H1 (cell line): ENCODE measurements at regions not wholly inside any gene's neighbourhood (a gene's known extent, or its start where the extent isn't known, plus 50 kb on each side); places are given as distances from the start of the nearest gene placed in this dataset.

Experiments used
- CTCF ChIA-PET: fragments of 300-600 bp; sonication (Branson Sonifier 250); formaldehyde crosslinking; loops from one replicate; lab custom pipeline; 2021; ENCODE audit not compliant: partially characterized antibody; lab: Charles Lee
- POLR2A ChIA-PET: fragments of 300-600 bp; sonication (Branson Sonifier 250); formaldehyde crosslinking; loops from one replicate; lab custom pipeline; 2021; ENCODE audit warnings: inconsistent platforms; ENCODE audit not compliant: partially characterized antibody; lab: Charles Lee
- DNase-seq, 2 experiments: peaks; one replicate each; pipeline versions ENCODE4 v3.0.0 to v3.0.0-alpha.2; 2010 to 2022; ENCODE audit warnings: low spot score in 2 of 2, low read depth in 1 of 2, mixed read lengths in 1 of 2
- FAIRE-seq: peaks from 2 replicates; lab custom pipeline; 2011; peaks lifted over from hg19 to GRCh38; lab: Jason Lieb, UNC
- H2AFZ ChIP-seq: 2 replicates; pipeline ENCODE4 v1.8.1; 2012; ENCODE audit warnings: low read length, inconsistent platforms
- H2AK5ac ChIP-seq: 2 replicates; pipeline ENCODE4 v1.6.1; 2013; ENCODE audit warnings: low read depth, low read length
- H2BK120ac ChIP-seq: replicated peaks from 2 replicates; pipeline ENCODE3; 2013; ENCODE audit warnings: low read depth, low read length, inconsistent platforms
- H2BK12ac ChIP-seq: 2 replicates; pipeline ENCODE4 v1.6.1; 2013; ENCODE audit warnings: low read depth, low read length
- H2BK15ac ChIP-seq: 2 replicates; pipeline ENCODE4 v1.6.1; 2013; ENCODE audit warnings: low read length
- H2BK20ac ChIP-seq: 2 replicates; pipeline ENCODE4 v1.6.1; 2013; ENCODE audit warnings: low read length
- H2BK5ac ChIP-seq: 2 replicates; pipeline ENCODE4 v1.6.1; 2013; ENCODE audit warnings: low read depth, low read length
- H3K14ac ChIP-seq: 2 replicates; pipeline ENCODE4 v1.6.1; 2013; ENCODE audit warnings: inconsistent platforms; ENCODE audit not compliant: insufficient read length
- H3K18ac ChIP-seq: 2 replicates; pipeline ENCODE4 v1.6.1; 2013; ENCODE audit warnings: low read length; ENCODE audit errors: extremely low read depth
- H3K23ac ChIP-seq: 2 replicates; pipeline ENCODE4 v1.6.1; 2013; ENCODE audit warnings: inconsistent platforms; ENCODE audit not compliant: insufficient read length
- H3K23me2 ChIP-seq: 2 replicates; pipeline ENCODE4 v1.6.1; 2013; ENCODE audit warnings: low read depth, low read length
- H3K27ac ChIP-seq: 2 replicates; pipeline ENCODE4 v1.6.1; 2011; ENCODE audit warnings: low read depth, low read length, inconsistent platforms
- H3K27me3 ChIP-seq, 4 experiments: replicated peaks in 1 of 4; 1 replicate in 1 of 4; 2 replicates in 3 of 4; pipeline versions ENCODE4 v1.6.1 to v1.8.1; 2011 to 2013; ENCODE audit warnings: low read length in 3 of 4, mild to moderate bottlenecking in 3 of 4, inconsistent platforms in 2 of 4, mixed read lengths in 2 of 4, moderate library complexity in 1 of 4; ENCODE audit not compliant: control insufficient read depth in 3 of 4, insufficient read depth in 3 of 4; ENCODE audit errors: extremely low read depth in 1 of 4
- H3K36me3 ChIP-seq, 4 experiments: 2 replicates each; pipeline versions ENCODE4 v1.6.1 to v1.8.1; 2011 to 2013; ENCODE audit warnings: mild to moderate bottlenecking in 4 of 4, low read length in 3 of 4, moderate library complexity in 2 of 4, control low read depth in 1 of 4, inconsistent platforms in 1 of 4; ENCODE audit not compliant: insufficient read depth in 4 of 4, control insufficient read depth in 2 of 4
- H3K4ac ChIP-seq: replicated peaks from 2 replicates; pipeline ENCODE3; 2013; ENCODE audit warnings: low read length, low read depth, mixed read lengths, inconsistent platforms; ENCODE audit not compliant: insufficient read length
- H3K4me1 ChIP-seq, 4 experiments: replicated peaks in 1 of 4; 1 replicate in 1 of 4; 2 replicates in 3 of 4; pipeline versions ENCODE4 v1.6.1 to v1.8.1; 2011 to 2013; ENCODE audit warnings: low read length in 3 of 4, inconsistent platforms in 2 of 4, mixed read lengths in 1 of 4; ENCODE audit not compliant: insufficient read depth in 4 of 4, control insufficient read depth in 3 of 4
- H3K4me2 ChIP-seq, 2 experiments: 2 replicates each; pipeline versions ENCODE4 v1.6.1 to v1.8.1; 2011 to 2013; ENCODE audit warnings: low read depth in 2 of 2, low read length in 2 of 2, control low read depth in 1 of 2, inconsistent platforms in 1 of 2, mild to moderate bottlenecking in 1 of 2; ENCODE audit not compliant: insufficient read depth in 1 of 2
- H3K4me3 ChIP-seq, 4 experiments: fragments of 200-600, 300-600 bp in 1 of 4; sonication (generic), shearing (Covaris generic), sonication (Bioruptor Twin) in 1 of 4; 2 replicates each; pipeline versions ENCODE4 v1.5.1 to v1.8.1; 2011 to 2016; ENCODE audit warnings: low read length in 4 of 4, low read depth in 3 of 4, control low read depth in 2 of 4, inconsistent platforms in 2 of 4, mild to moderate bottlenecking in 2 of 4, mixed read lengths in 1 of 4, moderate library complexity in 1 of 4; ENCODE audit not compliant: insufficient read depth in 2 of 4; ENCODE audit errors: extremely low read depth in 1 of 4
- H3K56ac ChIP-seq: replicated peaks from 2 replicates; pipeline ENCODE3; 2013; ENCODE audit warnings: low read depth, mild to moderate bottlenecking, mixed read lengths, low read length, inconsistent platforms; ENCODE audit not compliant: insufficient read length
- H3K79me1 ChIP-seq: 2 replicates; pipeline ENCODE4 v1.6.1; 2013; ENCODE audit warnings: low read depth, low read length, control low read depth
- H3K79me2 ChIP-seq, 2 experiments: 2 replicates each; pipeline versions ENCODE4 v1.6.1 to v1.8.1; 2012 to 2013; ENCODE audit warnings: low read length in 2 of 2, mild to moderate bottlenecking in 2 of 2, inconsistent platforms in 1 of 2; ENCODE audit not compliant: insufficient read depth in 2 of 2, control insufficient read depth in 1 of 2
- H3K9ac ChIP-seq, 4 experiments: replicated peaks in 1 of 4; 1 replicate in 1 of 4; 2 replicates in 3 of 4; pipeline versions ENCODE4 v1.6.1 to v1.8.1; 2011 to 2013; ENCODE audit warnings: low read depth in 3 of 4, low read length in 3 of 4, control low read depth in 2 of 4, mild to moderate bottlenecking in 2 of 4, moderate library complexity in 2 of 4, inconsistent platforms in 1 of 4; ENCODE audit errors: extremely low read depth in 1 of 4
- H3K9me3 ChIP-seq, 2 experiments: 2 replicates each; pipeline versions ENCODE4 v1.6.1 to v1.8.1; 2012 to 2013; ENCODE audit warnings: mild to moderate bottlenecking in 2 of 2, moderate library complexity in 2 of 2, control low read depth in 1 of 2, inconsistent platforms in 1 of 2, low read depth in 1 of 2, low read length in 1 of 2, mixed read lengths in 1 of 2; ENCODE audit not compliant: insufficient read depth in 2 of 2
- H4K20me1 ChIP-seq, 2 experiments: replicated peaks in 1 of 2; 2 replicates each; pipeline versions ENCODE3 to v1.8.1; 2011 to 2013; ENCODE audit warnings: inconsistent platforms in 2 of 2, low read length in 2 of 2, mild to moderate bottlenecking in 1 of 2; ENCODE audit not compliant: insufficient read depth in 2 of 2, control insufficient read depth in 1 of 2
- H4K5ac ChIP-seq: 2 replicates; pipeline ENCODE4 v1.6.1; 2013; ENCODE audit warnings: low read length, low read depth, mixed read lengths, inconsistent platforms; ENCODE audit not compliant: insufficient read length
- H4K8ac ChIP-seq: 2 replicates; pipeline ENCODE4 v1.8.0; 2013; ENCODE audit warnings: mild to moderate bottlenecking, moderate library complexity, low read length, inconsistent platforms; ENCODE audit not compliant: insufficient read depth; ENCODE audit errors: extremely low read depth
- H4K91ac ChIP-seq: replicated peaks from 2 replicates; pipeline ENCODE3; 2013; ENCODE audit warnings: low read length, mixed read lengths, inconsistent platforms; ENCODE audit not compliant: insufficient read length
- CREB1 ChIP-seq: IDR thresholded peaks from 2 replicates; pipeline ENCODE4 v1.6.1; 2012; ENCODE audit warnings: inconsistent platforms
- EP300 ChIP-seq, 2 experiments: IDR thresholded peaks; 1 replicate in 1 of 2; 2 replicates in 1 of 2; pipeline ENCODE4 v1.6.1; 2011 to 2012; ENCODE audit warnings: low read depth in 2 of 2, low read length in 2 of 2, mild to moderate bottlenecking in 2 of 2, borderline replicate concordance in 1 of 2, inconsistent platforms in 1 of 2, moderate library complexity in 1 of 2
- HDAC2 ChIP-seq, 2 experiments: fragments of 300-600 bp in 1 of 2; sonication (generic) in 1 of 2; IDR thresholded peaks; 2 replicates each; pipeline ENCODE4 v1.6.1; 2011 to 2012; ENCODE audit warnings: low read depth in 2 of 2, low read length in 2 of 2, mild to moderate bottlenecking in 2 of 2, moderate library complexity in 2 of 2, borderline replicate concordance in 1 of 2, inconsistent platforms in 1 of 2
- HDAC6 ChIP-seq: IDR thresholded peaks from one replicate; pipeline ENCODE4 v1.7.1; 2012; ENCODE audit warnings: low read depth, mild to moderate bottlenecking, inconsistent platforms, low read length, moderate library complexity
- NRF1 ChIP-seq: IDR thresholded peaks from 2 replicates; pipeline ENCODE4 v1.6.1; 2011; ENCODE audit warnings: mild to moderate bottlenecking, low read depth, low read length, improper control_type of control experiment
- RXRA ChIP-seq: IDR thresholded peaks from 2 replicates; pipeline ENCODE4 v1.6.1; 2011; ENCODE audit warnings: low read depth, mild to moderate bottlenecking, low read length, moderate library complexity; ENCODE audit not compliant: insufficient read depth
- SUZ12 ChIP-seq: fragments of 200-600 bp; sonication (generic); IDR thresholded peaks from 2 replicates; pipeline ENCODE4 v1.6.1; 2012; ENCODE audit warnings: mild to moderate bottlenecking, inconsistent platforms, low read length, moderate library complexity, mixed read lengths
- TCF12 ChIP-seq: IDR thresholded peaks from 2 replicates; pipeline ENCODE4 v1.6.1; 2011; ENCODE audit warnings: low read depth, mild to moderate bottlenecking, low read length
- USF2 ChIP-seq: IDR thresholded peaks from 2 replicates; pipeline ENCODE4 v1.6.1; 2011; ENCODE audit warnings: low read length, improper control_type of control experiment
- WGBS, 2 experiments: shearing (Covaris generic) in 1 of 2; methylation state at CpG; one replicate each; pipeline versions ENCODE4 v1.1.6 to v1.1.7; 2013 to 2015; ENCODE audit warnings: low lambda C conversion rate in 2 of 2, mixed read lengths in 2 of 2, inconsistent platforms in 1 of 2, low coverage in 1 of 2, missing lambda C conversion rate in 1 of 2; ENCODE audit not compliant: insufficient replicate concordance in 2 of 2, insufficient coverage in 1 of 2, insufficient read length in 1 of 2; ENCODE audit errors: extremely low coverage in 1 of 2, missing lambda C conversion rate in 1 of 2; 5-methylcytosine and 5-hydroxymethylcytosine counted together

GRCh38 chr12:89826468-89826867, 117.8 kb upstream of the ATP2B1 start:
- Histone ChIP-seq H3K36me3 (no peaks in the 10 kb centered on the region), H2AFZ (peak overlapping the region; percentile 80; the same call in 1 of the 2 replicates), H3K23me2 (no peaks in the 10 kb centered on the region), H4K5ac (no peak overlapping the region), H3K27me3 (no peaks in the 10 kb centered on the region), H3K4me3 (no peak overlapping the region), H3K23ac (no peak overlapping the region), H2BK5ac (no peak overlapping the region), H3K79me1 (no peaks in the 10 kb centered on the region), H2BK120ac (no peak overlapping the region), H2AK5ac (no peak overlapping the region), H3K56ac (no peak overlapping the region), H3K18ac (no peak overlapping the region), H3K14ac (no peak overlapping the region), H2BK15ac (no peak overlapping the region), H4K8ac (no peak overlapping the region), H3K79me2 (no peaks in the 10 kb centered on the region), H4K91ac (no peak overlapping the region), H2BK12ac (no peak overlapping the region)
- no peak for FAIRE-seq
- no peak for DNase-seq
- CTCF ChIA-PET: no interaction called here
- TF ChIP-seq NRF1: no peak
- no peak for TF ChIP-seq SUZ12
- no peak for TF ChIP-seq EP300 (IDR thresholded peaks at IDR 0.05; ENCODE audit: borderline replicate concordance in 1 of 2, low read depth in 2 of 2, low read length in 2 of 2)
- TF ChIP-seq USF2: no peak
- no peak for TF ChIP-seq RXRA
- TF ChIP-seq CREB1: no peak
- no peak for TF ChIP-seq HDAC6
- no peak for TF ChIP-seq HDAC2 (IDR thresholded peaks at IDR 0.05; ENCODE audit: borderline replicate concordance in 1 of 2, low read depth in 2 of 2, low read length in 2 of 2)
- no peak for TF ChIP-seq TCF12
- TF ChIP-seq, all 59 proteins: peak for 0
- no peak overlapping the region for H2BK20ac ChIP-seq
- no peak overlapping the region for H3K4me2 ChIP-seq
- H3K27ac ChIP-seq: no peak overlapping the region
- H3K9ac ChIP-seq: no peak overlapping the region
- WGBS, 2 experiments: 92% methylated on average over 2 of the region's 2 CpGs; no CpG with 5 or more reads in 1 of the 2 experiments
- no peaks in the 10 kb centered on the region for H4K20me1 ChIP-seq
- peaks cover 0 to 3% (median 0%) of the 10 kb centered on the region in 4 experiments; a peak in 1 of 7 replicates for H3K4me1 ChIP-seq
- H3K9me3 ChIP-seq: no peaks in the 10 kb centered on the region
- no peak overlapping the region for H3K4ac ChIP-seq
- POLR2A ChIA-PET: interaction anchor here (0.7 kb wide), 1 partner anchor 42 kb away, joined by 3 read pairs; no protein-coding TSS in a partner anchor
